GM18498 (cell line): ENCODE measurements at regions not wholly inside any gene's neighbourhood (a gene's known extent, or its start where the extent isn't known, plus 50 kb on each side); places are given as distances from the start of the nearest gene placed in this dataset.
"Not testable (repeated sequence)": the region's sequence is repeated elsewhere in the genome, so short reads cannot be mapped to it uniquely, and the experiment has no call there.

Source experiments
- ATAC-seq: cut with Tn5 transposase; IDR thresholded peaks from one replicate; pipeline ENCODE4 v1.9.1; 2021; ENCODE audit warnings: mild to moderate bottlenecking, moderate library complexity; ENCODE audit not compliant: unreplicated experiment

GRCh38 chr6:141790921-141791320 lies 341.8 kb upstream of the GJE1 start:
- ATAC-seq, result no peak

- no peak for ATAC-seq
Measured at GRCh38 chr6:141788096-141788495, 344.6 kb upstream of the GJE1 start.

- no peak for ATAC-seq
Measured at GRCh38 chr6:141783585-141783984, 349.1 kb upstream of the GJE1 start.

- no peak for ATAC-seq
Measured at GRCh38 chr6:141780296-141780695, 352.4 kb upstream of the GJE1 start.

- ATAC-seq, result no peak
Measured at GRCh38 chr6:141764388-141764787, 368.3 kb upstream of the GJE1 start.

GRCh38 chr6:141758430-141758829 lies 374.3 kb upstream of the GJE1 start:
- ATAC-seq, result no peak

GRCh38 chr6:141753180-141753579 lies 379.5 kb upstream of the GJE1 start:
- no peak for ATAC-seq

- no peak for ATAC-seq
Measured at GRCh38 chr6:141752677-141753076, 380.0 kb upstream of the GJE1 start.

- not testable (repeated sequence) for ATAC-seq
Measured at GRCh38 chr6:141746324-141746723, 386.4 kb upstream of the GJE1 start.

GRCh38 chr6:141744971-141745370 lies 387.8 kb upstream of the GJE1 start:
- no peak for ATAC-seq

- no peak for ATAC-seq
Measured at GRCh38 chr6:141744194-141744925, 388.4 kb upstream of the GJE1 start.

GRCh38 chr6:141736104-141736503 lies 396.6 kb upstream of the GJE1 start:
- ATAC-seq, result no peak

- ATAC-seq, result no peak
Measured at GRCh38 chr6:141735126-141735525, 397.6 kb upstream of the GJE1 start.

GRCh38 chr6:141734071-141734840 lies 398.5 kb upstream of the GJE1 start:
- no peak for ATAC-seq

- ATAC-seq, result no peak
Measured at GRCh38 chr6:141729146-141729545, 403.6 kb upstream of the GJE1 start.

GRCh38 chr6:141728330-141728729 lies 404.4 kb upstream of the GJE1 start:
- ATAC-seq, result no peak

GRCh38 chr6:141726248-141726647 lies 406.5 kb upstream of the GJE1 start:
- no peak for ATAC-seq

GRCh38 chr6:141724731-141725130 lies 408.0 kb upstream of the GJE1 start:
- ATAC-seq, result no peak

GRCh38 chr6:141719476-141719875 lies 413.2 kb upstream of the GJE1 start:
- no peak for ATAC-seq

GRCh38 chr6:141705431-141705830 lies 427.3 kb upstream of the GJE1 start:
- no peak for ATAC-seq

- ATAC-seq, result no peak
Measured at GRCh38 chr6:141704151-141704550, 428.6 kb upstream of the GJE1 start.

- no peak for ATAC-seq
Measured at GRCh38 chr6:141701732-141702131, 431.0 kb upstream of the GJE1 start.
